Mesenteric fat pad (tissue), 1 donor: ENCODE measurements at regions not wholly inside any gene's neighbourhood (a gene's known extent, or its start where the extent isn't known, plus 50 kb on each side); places are given as distances from the start of the nearest gene placed in this dataset.

Source experiments
- DNase-seq: peaks from one replicate; pipeline ENCODE4 v3.0.0-alpha.2; 2020; ENCODE audit warnings: low spot score
- donor health status: DM: yes; HTN: yes; CAD: no.

DNA sequence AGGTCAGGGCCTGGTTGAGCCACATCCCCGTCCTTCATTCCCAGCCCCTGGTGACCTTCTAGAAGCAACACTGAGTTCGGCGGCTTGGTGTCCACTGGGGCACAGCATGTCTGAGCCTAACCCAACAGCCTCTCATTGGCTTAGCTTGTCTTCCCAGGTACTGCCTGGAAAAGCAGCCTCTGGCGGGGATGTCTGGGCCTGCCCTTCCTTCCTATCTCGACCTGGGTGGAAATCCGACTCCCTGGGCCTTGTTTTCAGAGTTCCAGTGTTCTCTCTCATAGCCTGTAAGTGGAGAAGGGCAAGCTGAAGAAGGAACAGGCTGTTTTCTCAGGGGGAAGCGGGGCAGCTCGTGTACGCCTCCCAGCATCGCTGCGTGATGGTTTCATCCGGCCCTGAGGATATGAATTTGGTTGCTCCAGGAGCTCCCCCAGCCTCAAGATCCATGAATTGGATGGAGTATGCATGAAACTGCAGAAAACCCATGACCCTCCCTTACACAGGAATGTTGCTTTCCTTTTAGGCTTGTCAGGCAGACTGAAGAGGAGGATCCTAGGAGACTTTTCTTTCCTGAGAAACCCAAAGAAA lies 116.5 kb upstream of the IRF2BP2 start:
- no peak for DNase-seq

DNA sequence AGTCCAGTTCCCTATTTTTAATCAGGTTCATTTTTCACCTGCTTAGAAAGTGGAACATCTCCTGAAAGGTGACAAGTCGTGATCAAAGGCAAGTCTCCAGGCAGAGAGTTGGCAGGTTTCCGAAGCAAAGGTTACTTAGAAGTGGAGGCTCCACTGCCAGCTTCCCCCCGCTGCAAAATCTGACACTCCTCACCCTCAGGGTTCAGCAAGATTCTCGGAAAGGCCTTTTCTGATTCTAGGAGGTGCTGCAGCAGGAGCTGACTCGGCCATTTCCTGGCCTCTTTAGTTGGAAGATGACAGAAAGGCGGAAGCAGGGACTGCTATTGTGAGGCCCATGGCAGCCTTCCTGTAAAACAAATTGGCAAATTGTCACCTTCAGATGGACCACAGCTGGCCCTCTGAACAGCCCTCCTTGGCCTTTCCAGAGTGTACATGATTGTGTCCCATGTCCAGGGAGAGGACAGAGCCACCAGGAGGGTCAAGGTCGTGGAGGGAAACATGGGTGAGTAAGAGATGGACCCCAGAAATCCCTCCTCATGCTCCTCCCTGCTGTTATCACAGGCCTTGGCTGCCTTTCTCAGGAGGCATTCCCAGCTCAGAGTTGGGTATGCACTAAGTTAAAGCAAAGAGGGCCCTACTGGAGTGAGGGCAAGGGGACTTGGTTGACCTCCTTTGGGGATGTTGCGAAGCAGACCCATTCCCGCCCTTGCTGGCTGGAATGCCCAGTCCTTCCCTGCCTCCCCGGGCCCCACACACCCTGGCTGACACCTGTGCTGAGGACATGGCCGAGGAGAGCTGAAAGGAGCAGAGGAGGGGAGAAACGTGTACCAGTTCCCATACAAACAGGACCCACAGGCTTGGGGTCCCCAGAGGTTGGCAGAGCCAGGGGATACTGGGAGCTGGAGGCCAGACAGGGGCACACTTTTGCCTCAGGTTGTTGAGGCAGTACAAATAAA lies 115.5 kb upstream of the IRF2BP2 start:
- no peak for DNase-seq

DNA sequence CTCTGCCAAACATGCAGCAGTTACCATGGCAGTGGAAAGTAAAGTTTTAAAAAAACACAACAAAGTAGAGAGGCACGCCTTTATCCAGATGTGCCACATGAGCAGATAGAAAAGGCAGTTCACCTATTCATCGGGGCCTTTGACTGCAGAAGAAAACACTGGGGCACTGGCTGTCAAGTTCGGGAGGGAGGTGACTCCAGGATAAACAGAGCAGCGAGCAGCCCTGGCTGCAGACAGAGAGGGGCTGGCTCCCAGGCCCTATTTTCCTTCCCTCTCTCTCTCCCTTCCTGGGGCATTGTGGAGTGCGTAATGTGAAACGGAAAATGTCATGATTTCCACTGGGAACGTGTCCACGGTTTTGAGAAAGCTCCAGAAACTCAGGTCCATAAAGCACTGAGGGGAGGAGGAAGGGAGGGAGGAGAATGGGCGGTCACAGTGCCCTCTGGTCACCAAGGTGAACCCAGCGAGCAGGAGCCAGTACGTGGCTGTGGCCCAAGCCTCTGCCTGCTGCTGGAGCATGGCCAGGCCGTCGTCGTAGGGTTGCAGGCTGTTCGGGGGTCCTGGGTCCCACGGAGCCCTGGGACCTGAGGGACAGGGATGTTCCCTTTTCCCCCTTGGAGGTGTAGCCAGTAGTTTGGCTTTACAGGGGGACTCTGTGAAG lies 114.7 kb upstream of the IRF2BP2 start:
- DNase-seq = no peak

DNA sequence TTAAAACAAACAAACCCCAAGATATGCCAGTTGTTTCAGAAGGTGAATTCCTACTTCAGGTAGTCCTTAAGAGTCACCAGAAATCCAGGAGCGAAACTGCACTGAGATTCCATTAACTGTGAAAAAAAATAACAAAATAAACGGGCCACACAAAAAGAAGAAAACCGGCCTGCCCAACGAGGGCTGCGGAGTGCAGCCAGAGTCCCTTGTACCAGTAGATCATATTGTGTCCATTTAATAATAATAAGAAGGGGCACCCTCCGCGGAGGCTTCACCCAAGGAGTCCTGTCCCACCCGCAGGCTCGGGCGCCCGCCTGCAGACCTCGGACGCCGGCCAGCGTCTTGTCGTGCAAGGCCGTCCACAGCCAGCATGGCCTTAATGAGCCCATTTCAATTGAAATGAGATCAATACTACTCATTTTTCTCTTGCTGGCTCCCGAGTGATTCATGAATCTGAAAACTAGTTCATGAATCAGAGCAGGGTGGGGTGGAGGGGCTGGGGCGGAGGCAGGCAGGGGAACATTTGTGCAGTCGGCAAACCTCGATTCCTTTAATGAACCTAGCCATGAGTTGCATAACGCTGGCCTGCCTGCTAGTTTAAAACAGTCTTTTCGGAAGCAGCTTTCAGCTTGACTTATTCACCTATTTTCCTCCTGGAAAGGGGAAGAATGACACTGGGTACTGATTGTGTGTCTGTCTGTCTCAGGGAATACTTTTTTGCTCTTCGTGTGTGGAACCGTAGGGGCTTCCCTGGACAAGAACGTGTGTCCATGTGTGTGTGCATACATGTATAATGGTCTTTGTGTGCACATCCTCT lies 113.1 kb upstream of the IRF2BP2 start:
- DNase-seq = no peak

DNA sequence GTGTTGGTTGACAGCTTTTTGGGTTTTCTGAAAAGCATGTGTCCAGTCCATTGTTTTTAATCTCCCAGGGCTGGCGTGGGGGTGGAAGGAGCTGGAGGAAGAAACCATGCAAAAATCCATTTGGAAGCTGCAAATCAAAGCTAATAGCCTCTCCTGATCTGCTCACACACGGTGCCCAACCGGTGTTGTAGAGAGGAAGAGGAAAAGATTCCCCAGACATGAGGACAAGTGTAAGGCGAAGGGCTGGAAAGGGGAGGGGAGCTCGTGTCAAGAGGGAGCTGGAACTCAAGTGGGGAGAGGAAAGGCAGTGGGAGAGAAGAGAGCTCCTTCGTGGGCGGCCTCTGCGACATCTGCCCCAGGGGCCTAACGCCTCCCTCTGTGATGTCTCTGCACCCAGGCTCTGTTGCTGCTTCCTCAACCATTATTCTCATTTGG lies 112.3 kb upstream of the IRF2BP2 start:
- no peak for DNase-seq

DNA sequence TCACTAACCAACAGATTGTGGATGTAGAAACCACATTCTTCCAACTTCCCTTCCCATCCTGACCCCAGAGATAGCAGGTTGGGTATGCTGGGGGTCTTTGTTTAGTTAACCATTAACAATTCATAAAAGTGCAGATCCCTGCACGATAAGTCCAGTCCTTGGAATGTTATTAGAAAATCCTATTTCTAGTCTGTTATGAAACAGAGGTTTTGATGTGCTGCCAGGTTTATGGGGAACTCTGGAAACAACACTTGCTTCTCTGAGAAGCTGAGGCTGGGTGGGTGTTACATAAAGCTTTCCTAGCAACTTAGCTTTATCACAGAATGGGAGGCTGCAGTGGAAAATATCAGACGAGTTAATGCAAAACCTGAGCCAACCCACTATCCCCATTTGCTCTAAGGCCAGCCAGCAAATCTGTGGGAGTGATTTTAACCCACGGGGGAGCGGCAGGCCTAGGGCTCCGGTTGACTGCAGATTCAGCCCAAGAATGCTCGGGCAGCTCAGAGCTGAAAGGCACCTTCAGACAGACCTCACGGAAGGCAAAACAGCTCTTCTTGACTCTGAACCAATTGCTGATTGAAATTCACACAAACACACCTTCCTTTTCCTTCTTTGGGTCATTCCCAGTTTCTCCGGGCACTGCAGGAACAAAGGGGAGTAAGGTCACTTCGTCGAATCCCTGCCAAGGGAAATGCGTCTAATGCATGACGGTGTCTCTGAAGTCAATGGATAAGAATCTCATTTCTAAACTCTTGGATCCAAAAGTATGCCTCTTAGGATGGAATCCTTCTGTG lies 111.7 kb upstream of the IRF2BP2 start:
- no peak for DNase-seq

DNA sequence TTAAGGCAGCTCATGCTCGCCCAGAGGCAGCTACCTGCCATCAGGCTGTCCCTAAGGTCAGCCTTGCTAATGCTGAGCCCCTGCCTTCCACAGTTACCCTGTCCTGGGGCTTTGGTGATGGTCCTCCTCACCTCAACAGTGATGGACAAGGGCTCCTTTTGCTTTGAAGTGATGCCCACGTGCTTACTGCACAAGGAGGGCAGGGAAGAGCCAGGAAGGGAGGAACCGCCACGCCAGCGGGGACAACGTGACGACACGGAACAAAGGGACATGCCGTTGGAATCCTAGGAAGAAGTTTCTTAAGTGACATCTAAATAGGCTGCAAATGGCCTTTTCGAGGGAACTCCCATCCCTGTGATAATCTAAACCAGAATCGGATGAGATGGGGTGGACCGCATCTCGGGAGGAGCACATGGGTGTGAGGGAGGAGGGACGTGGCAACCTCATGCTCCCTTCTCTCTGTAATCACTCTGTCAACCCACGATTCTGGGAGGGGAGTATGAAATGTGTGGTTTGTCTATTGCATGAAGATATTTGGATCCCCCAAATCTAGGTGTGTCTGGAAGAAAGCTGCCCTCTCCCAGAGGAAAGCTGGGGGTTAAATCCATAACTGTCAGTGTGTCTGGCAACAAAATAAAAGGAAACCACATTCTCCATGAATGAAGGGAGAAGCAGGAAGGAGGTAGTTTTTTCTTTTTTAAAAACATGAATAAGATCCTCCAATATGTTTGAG lies 110.9 kb upstream of the IRF2BP2 start:
- DNase-seq = no peak

DNA sequence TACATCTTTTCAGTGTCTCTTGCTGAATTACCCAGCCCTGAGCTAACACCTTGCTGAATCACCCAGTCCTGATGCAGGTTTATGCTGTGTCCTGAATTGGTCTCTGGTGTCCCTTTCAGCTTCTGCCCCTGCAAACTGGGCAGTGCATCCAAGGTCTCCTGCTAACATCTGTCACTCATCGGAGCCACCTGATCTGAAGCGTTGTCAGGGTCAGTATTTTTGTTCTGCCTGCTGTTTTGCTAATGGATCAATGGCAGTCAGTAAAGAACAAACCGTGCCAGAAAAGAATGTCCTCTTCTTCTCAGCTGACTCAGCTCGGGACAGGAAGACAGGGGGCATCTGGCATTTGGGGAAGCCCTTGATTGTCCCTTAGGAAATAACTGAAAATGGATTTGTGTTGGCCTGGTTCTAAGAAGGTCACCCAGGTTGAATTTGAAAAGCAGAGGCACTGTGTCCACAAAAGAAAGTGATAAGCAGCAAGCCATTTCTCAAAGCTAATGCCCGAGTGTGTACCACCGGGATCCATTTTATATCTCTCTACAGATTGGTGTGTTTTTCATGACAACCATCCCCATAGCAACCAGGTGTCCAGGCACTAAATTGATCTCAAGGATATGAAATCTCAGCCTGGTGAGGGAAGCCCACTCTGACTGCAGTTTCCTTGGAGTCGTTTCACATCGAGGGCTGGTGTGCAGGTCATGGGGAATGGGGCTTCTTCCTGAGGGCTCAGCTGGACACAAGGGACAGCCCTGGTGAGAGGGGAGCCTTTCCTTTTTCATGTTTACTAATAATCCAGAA lies 109.7 kb upstream of the IRF2BP2 start:
- no peak for DNase-seq

DNA sequence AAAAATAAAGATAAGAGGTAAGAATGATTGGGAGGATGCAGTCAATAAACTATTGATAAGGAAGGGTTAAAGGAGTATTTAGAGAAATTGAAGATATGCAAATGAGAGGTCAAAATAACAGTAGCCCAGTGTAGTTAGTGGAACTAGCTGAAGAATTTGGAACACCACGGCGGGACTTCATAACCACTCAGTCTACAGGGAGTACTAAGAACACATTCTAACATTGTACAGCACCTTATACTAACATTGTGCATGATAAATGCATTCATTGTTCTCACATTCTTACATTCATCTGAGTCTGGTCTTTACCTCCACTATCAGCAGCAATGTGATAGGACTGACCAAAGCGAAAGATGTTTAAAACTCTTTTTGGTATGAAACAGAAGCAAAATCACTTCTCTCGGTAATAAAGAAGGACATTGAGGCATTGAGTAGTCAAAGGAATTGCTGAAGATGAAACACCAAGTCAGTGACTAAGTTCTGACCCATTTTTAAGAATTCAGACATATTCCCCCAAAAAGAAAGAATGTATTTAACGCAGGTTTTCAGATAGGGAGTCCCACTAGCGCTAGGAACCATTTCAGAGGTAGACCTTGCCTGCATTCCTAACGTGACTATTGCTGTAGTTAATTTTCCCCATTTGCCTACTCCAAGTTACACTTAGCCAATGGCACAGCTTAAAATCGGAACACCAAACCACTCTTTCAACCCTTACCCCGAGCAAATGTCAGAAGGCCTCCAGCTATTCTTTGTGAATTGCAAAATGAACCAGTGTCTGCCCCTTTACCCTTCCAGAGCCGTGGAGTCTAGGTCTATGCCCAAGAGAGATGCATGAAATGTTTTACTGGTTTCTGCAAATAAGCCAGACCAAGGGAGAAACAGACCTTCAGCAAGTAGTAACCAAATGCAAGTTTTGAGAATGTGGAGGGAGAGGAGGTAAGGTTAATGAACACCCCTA lies 108.8 kb upstream of the IRF2BP2 start:
- no peak for DNase-seq

DNA sequence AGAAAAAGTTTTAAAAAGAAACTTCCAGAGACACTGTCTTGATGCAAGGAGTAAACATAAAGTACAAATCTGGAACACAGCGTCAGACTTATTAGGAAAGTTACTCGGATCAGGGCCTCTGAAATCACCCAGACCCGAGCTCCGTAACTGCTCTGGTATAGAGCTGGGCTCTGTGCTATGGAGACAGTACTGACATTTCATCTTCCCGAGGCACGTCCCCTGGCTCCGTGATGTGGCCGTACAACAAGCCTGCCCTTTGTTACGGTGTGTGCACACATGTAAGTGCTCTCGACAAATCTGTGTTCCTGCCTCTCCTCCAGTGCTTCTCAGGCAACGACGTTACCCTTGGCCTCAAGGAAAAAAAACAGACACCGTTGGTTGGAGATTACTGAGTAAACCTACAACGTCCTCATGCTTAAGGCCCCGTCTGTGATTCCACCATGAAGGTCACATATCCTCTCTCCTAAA lies 107.0 kb upstream of the IRF2BP2 start:
- DNase-seq = peak; percentile 69

DNA sequence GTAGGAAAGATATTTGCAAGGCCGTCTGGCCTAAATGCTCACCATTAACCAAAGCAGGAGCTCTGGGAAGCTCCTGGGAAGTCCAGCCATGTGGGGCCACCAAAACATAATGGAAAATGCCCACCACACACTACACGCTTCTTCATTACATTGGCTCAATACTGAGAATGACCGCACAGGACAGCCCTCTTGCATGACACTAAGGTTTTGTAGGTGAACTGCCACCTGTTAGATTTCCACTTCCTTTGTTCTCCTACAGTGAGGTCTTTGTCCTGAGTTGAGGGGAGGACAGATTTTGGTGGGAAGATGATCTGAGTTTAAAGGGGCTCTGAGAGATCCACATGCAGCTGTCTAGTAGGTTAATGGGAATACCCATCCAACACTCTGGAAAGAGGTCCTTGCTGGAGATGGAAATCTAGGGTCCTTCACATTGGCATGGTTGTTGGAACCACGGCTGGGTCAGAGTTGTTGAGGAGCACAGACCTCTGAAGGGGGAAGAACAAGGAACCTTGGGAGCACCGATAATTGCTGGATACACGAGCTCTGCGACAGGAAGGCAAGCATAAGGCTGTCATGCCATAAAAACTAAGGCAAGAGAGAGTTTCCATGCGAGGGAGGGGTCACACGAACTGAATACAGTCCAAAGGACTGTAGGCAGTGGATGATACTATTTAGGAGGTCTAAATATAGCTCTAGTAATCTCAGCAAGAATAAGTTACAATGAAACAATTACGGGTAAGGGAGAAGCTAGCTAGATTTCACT lies 105.5 kb upstream of the IRF2BP2 start:
- DNase-seq = no peak

DNA sequence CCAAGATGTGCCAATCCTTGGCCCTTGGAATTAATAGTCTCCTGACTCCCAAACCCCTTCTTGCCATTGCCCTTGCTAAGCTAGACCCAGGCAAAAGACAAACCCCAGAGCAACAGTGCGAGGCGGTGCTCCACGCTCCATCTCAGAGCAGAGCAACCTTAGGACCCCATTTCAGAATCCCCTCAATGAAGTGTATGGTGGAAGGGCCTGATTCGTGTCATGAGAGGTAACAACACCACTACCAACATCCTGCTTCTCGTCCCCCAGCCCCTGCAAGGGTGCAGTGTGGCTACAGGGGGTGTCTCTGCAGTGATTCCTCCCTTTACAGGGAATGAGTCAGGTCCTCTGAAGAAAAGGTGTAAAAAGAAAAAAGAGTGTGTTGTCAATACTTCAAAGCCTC lies 103.9 kb upstream of the IRF2BP2 start:
- peak; percentile 60 for DNase-seq

DNA sequence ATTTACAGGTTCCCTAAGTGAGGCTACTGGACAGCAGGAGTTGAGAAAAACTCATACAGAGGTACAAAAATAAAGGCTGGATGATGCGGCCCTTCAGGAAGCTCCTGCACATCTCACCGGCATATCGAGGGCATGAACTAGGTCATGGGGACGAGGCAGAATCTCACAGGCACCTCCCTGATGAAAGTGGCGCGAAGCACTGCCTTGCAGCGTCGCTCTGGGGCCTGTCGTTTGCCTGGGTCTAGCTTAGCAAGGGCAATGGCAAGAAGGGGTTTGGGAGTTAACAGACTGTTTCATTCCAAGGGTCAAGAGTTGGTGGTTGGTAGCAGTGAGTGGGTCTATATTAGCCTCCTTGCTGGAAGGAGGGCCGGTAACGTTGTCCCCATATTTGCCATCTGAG lies 103.5 kb upstream of the IRF2BP2 start:
- DNase-seq = peak; percentile 65

DNA sequence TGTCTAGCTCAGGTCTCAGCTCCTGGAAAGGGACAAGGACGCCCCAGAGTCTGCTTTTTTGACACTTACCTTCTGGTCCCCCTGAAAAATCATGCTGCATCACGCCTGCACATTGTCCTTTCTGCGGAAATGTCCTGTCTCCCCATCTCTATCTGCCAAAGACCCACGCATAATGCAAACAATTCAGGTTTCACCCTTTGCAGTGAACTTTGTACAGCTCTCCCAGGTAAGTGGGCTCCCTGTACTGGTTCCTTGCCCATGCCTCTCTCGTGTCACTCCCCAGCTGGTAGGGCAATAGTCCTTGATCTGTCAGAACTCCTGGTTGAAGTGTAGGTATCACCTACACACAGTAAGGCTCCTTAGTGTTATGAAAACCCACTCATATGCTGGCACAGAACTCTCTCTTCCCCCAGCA lies 102.9 kb upstream of the IRF2BP2 start:
- peak; percentile 47 for DNase-seq

DNA sequence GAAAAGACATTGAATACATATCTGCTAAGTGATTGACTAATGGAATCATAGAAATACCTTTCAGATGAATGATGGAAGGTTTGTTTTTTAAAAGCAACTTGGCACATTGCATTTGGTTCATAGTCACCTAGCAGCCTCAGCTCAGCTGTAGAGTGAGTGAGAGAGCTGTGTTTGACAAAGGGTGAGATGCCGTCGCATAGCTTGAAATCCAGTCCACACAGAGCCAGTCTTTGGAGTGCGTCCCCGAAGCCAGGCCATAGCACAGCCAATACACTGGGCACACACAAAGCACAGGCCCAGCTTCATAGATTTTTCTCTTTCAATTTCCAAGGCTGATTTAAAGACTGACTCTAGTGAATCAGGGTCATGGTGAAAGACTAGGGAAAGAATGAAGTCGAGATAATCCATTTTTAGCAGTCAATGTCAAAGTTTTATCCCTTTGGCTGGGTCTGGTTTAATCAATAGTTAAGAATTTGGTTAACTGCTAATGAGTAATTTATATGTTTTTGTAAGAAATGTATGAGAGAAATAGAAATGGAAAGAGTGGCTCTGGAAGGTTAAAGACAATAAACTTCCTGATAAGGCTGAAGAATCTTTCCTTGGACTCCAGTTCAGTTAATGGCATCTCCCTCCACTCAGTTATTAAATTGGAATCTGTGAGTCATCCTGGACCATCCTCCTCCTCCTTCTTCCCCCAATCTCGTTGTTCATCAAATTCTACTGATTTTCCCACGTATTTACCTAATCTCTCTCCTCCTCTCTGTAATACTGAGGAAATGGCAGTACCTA lies 101.2 kb upstream of the IRF2BP2 start:
- no peak for DNase-seq

DNA sequence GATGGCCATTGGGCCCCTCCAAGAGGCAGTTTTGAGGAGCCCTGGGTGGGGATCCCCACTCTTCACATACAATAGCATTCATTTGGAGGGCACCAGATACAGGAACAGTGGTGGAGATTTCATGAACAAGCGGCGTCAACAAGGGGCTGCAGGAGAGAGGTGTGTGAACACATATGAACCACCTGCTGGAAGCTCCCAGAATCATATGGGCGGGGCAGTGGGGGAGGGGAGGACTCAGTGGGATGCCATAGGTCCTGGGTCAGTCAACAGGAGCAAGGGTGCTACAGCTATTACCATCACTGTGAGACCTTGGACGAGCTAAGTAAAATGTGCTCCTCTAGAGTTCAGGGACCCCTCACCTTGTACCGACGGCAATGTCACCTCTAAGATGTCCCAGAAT lies 100.4 kb upstream of the IRF2BP2 start:
- peak; percentile 57 for DNase-seq
